ENCODE measurements at regions not wholly inside any gene's neighbourhood (a gene's known extent, or its start where the extent isn't known, plus 50 kb on each side); places are given as distances from the start of the nearest gene placed in this dataset.

DNA sequence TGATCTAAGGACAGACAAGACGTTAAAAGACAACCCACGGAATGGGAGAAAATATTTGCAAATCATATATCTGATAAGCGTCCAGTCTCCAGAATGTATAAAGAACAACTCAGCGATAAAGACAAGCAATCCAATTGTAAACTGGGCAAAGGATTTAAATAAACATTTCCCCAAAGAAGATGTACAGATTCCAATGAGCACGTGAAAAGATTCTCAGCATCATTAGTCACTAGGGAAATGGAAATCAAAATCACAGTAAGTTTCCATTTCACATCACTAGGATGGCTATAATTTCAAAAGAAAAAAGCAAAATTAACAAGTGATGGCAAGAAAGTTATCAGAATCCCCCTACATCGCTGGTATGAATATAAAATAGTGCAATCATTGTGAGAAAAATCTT lies 316.1 kb downstream of the SFMBT2 start:
- Histone ChIP-seq H3K9ac (no peak overlapping the region), H3K27ac (no peak overlapping the region), H3F3A (ENCODE audit: insufficient read depth) (no peaks in the 10 kb centered on the region), H3K4me2 (ENCODE audit: unreplicated experiment) (no peak overlapping the region), H2AFZ (no peak overlapping the region), H3K9me2 (ENCODE audit: insufficient read depth) (no peaks in the 10 kb centered on the region), H3K9me3 (ENCODE audit: low read depth) (no peaks in the 10 kb centered on the region), H3K4me3 (no peak overlapping the region), H3K4me1 (ENCODE audit: insufficient read depth) (no peaks in the 10 kb centered on the region), H3K36me3 (ENCODE audit: low read depth) (no peaks in the 10 kb centered on the region), H3K79me2 (ENCODE audit: insufficient read depth) (no peaks in the 10 kb centered on the region), H4K20me1 (ENCODE audit: insufficient read depth) (no peaks in the 10 kb centered on the region), H3K27me3 (replicated peaks; ENCODE audit: insufficient read depth) (no peaks in the 10 kb centered on the region)
- TF ChIP-seq EZH2 (IDR thresholded peaks at IDR 0.05; ENCODE audit: insufficient read depth, poor library complexity, severe bottlenecking), result no peak
- no peak for DNase-seq
- WGBS, 2 experiments (ENCODE audit: low coverage in 1 of 2, low lambda C conversion rate in 2 of 2, missing lambda C conversion rate in 2 of 2), result 43 to 44% methylated on average over 6 of the region's 6 CpGs
- in situ Hi-C loops (cut with MboI), result no loop called here

DNA sequence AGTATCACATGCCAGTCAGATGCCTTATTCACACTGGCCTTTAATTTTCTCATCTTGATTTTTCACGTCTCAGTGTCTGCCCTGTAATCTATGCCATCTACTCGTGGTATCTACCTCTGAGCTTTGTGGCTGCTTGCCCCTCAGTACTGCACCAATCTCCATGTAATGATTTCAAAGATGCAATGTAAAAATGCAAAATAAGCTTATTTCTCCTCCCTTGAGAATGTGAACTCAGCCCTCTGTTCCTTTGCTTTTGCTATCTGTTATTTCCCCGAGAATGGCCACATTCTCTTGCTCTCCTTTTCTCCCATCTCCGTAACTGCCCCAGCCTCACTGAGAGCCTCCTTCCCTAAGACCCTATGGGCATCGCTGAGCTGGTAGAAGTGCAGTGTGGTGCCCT lies 317.5 kb downstream of the SFMBT2 start:
- Histone ChIP-seq H3K4me3 (no peak overlapping the region), H3F3A (ENCODE audit: insufficient read depth) (no peaks in the 10 kb centered on the region), H3K4me2 (ENCODE audit: unreplicated experiment) (no peak overlapping the region), H3K4me1 (ENCODE audit: insufficient read depth) (no peaks in the 10 kb centered on the region), H3K36me3 (ENCODE audit: low read depth) (no peaks in the 10 kb centered on the region), H3K27me3 (replicated peaks; ENCODE audit: insufficient read depth) (no peaks in the 10 kb centered on the region), H3K9ac (no peak overlapping the region), H3K9me3 (ENCODE audit: low read depth) (no peaks in the 10 kb centered on the region), H3K9me2 (ENCODE audit: insufficient read depth) (no peaks in the 10 kb centered on the region), H3K27ac (no peak overlapping the region), H2AFZ (no peak overlapping the region), H3K79me2 (ENCODE audit: insufficient read depth) (no peaks in the 10 kb centered on the region), H4K20me1 (ENCODE audit: insufficient read depth) (no peaks in the 10 kb centered on the region)
- 45 to 64% methylated on average over 5 of the region's 5 CpGs for WGBS, 2 experiments (ENCODE audit: low coverage in 1 of 2, low lambda C conversion rate in 2 of 2, missing lambda C conversion rate in 2 of 2)
- no peak for DNase-seq
- TF ChIP-seq EZH2phosphoT487 (IDR thresholded peaks at IDR 0.05; ENCODE audit: insufficient read depth, low read depth) (no peak), EZH2 (IDR thresholded peaks at IDR 0.05; ENCODE audit: insufficient read depth, poor library complexity, severe bottlenecking) (no peak)
- in situ Hi-C loops (cut with MboI), result no loop called here

GRCh38 chr10:7092603-7093002 lies 318.2 kb downstream of the SFMBT2 start:
- 75 to 83% methylated on average over 7 of the region's 7 CpGs for WGBS, 2 experiments (ENCODE audit: low coverage in 1 of 2, low lambda C conversion rate in 2 of 2, missing lambda C conversion rate in 2 of 2)
- Histone ChIP-seq H3K4me3 (no peak overlapping the region), H3F3A (ENCODE audit: insufficient read depth) (no peaks in the 10 kb centered on the region), H3K9me3 (ENCODE audit: low read depth) (no peaks in the 10 kb centered on the region), H3K4me1 (ENCODE audit: insufficient read depth) (no peaks in the 10 kb centered on the region), H3K9me2 (ENCODE audit: insufficient read depth) (no peaks in the 10 kb centered on the region), H3K79me2 (ENCODE audit: insufficient read depth) (no peaks in the 10 kb centered on the region), H3K9ac (no peak overlapping the region), H2AFZ (no peak overlapping the region), H3K4me2 (ENCODE audit: unreplicated experiment) (no peak overlapping the region), H4K20me1 (ENCODE audit: insufficient read depth) (no peaks in the 10 kb centered on the region), H3K27ac (no peak overlapping the region), H3K36me3 (ENCODE audit: low read depth) (no peaks in the 10 kb centered on the region), H3K27me3 (replicated peaks; ENCODE audit: insufficient read depth) (no peaks in the 10 kb centered on the region)
- TF ChIP-seq EZH2 (IDR thresholded peaks at IDR 0.05; ENCODE audit: insufficient read depth, poor library complexity, severe bottlenecking) (no peak), EZH2phosphoT487 (IDR thresholded peaks at IDR 0.05; ENCODE audit: insufficient read depth, low read depth) (no peak)
- in situ Hi-C loops (cut with MboI), result no loop called here
- DNase-seq, result no peak

DNA sequence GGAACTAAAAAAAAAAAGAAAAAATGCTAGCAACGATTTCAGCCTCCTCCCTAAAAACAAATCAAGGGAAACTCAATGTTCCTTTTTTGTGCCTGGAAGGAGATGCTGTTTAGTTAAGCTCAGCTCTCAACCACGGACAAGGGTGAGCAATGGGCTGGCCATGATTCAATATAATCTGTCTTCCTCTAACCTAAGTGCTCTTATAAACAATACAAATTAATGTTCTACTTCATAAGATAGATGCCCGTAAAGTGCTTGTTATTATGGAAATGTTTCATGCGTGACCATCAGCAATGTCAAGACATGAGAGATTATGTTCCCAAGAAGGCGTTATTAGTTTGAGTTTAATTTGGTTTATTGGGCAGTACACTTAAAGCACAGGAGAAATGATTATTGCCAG lies 320.3 kb downstream of the SFMBT2 start:
- in situ Hi-C loops (cut with MboI), result no loop called here
- no peak for DNase-seq
- H2AFZ ChIP-seq, result no peak overlapping the region

More for the DNA sequence above, 320.3 kb downstream of the SFMBT2 start:
- TF ChIP-seq EZH2 (IDR thresholded peaks at IDR 0.05; ENCODE audit: insufficient read depth, poor library complexity, severe bottlenecking), result no peak
- TF ChIP-seq EZH2phosphoT487 (IDR thresholded peaks at IDR 0.05; ENCODE audit: insufficient read depth, low read depth), result no peak
- 3 to 6% methylated on average over 5 of the region's 5 CpGs for WGBS, 2 experiments (ENCODE audit: low coverage in 1 of 2, low lambda C conversion rate in 2 of 2, missing lambda C conversion rate in 2 of 2)
- H4K20me1 ChIP-seq (ENCODE audit: insufficient read depth), result no peaks in the 10 kb centered on the region
- no peaks in the 10 kb centered on the region for H3K79me2 ChIP-seq (ENCODE audit: insufficient read depth)
- H3K36me3 ChIP-seq (ENCODE audit: low read depth), result no peaks in the 10 kb centered on the region
- no peak overlapping the region for H3K4me3 ChIP-seq
- H3K9ac ChIP-seq, result no peak overlapping the region
- no peaks in the 10 kb centered on the region for H3K27me3 ChIP-seq (replicated peaks; ENCODE audit: insufficient read depth)
- H3K4me2 ChIP-seq (ENCODE audit: unreplicated experiment), result no peak overlapping the region
- no peaks in the 10 kb centered on the region for H3K4me1 ChIP-seq (ENCODE audit: insufficient read depth)
- H3K9me3 ChIP-seq (ENCODE audit: low read depth), result no peaks in the 10 kb centered on the region
- H3K9me2 ChIP-seq (ENCODE audit: insufficient read depth), result no peaks in the 10 kb centered on the region
- no peaks in the 10 kb centered on the region for H3F3A ChIP-seq (ENCODE audit: insufficient read depth)
- H3K27ac ChIP-seq, result no peak overlapping the region
